Adrenal gland (tissue), 5 donors: ENCODE measurements at regions not wholly inside any gene's neighbourhood (a gene's known extent, or its start where the extent isn't known, plus 50 kb on each side); places are given as distances from the start of the nearest gene placed in this dataset.

ENCODE experiments used
- CTCF ChIP-seq, 6 experiments: fragments of 450-650 bp in 4 of 6; fragments of 200-600 bp in 2 of 6; sonication (generic) in 1 of 6; IDR thresholded peaks; 1 replicate in 5 of 6; 2 replicates in 1 of 6; pipeline versions ENCODE4 v1.5.1 to v1.8.0; 2016 to 2021; ENCODE audit warnings: antibody characterized with exemption in 6 of 6, mild to moderate bottlenecking in 2 of 6, moderate library complexity in 1 of 6
- POLR2A ChIP-seq, 2 donors: fragments of 450-650 bp; IDR thresholded peaks; one replicate each; pipeline ENCODE4 v1.6.1; 2017; ENCODE audit warnings: antibody characterized with exemption in 2 of 2, mild to moderate bottlenecking in 2 of 2, moderate library complexity in 1 of 2
- donor health status: DM: no; HTN: no; CAD: no.

- TF ChIP-seq CTCF (IDR thresholded peaks at IDR 0.05) = no peak
- no peak for TF ChIP-seq POLR2A (IDR thresholded peaks at IDR 0.05)
These were observed 114.4 kb upstream of the OSMR start for GRCh38 chr5:38731461-38731860.
